Ishikawa (cell line): ENCODE measurements at regions not wholly inside any gene's neighbourhood (a gene's known extent, or its start where the extent isn't known, plus 50 kb on each side); places are given as distances from the start of the nearest gene placed in this dataset.

Experiments used
- EP300 ChIP-seq: IDR thresholded peaks from 2 replicates; pipeline ENCODE4 v1.6.1; 2012; ENCODE audit warnings: borderline replicate concordance
- TAF1 ChIP-seq: IDR thresholded peaks from 2 replicates; pipeline ENCODE4 v1.6.1; 2012; ENCODE audit warnings: low read depth, mild to moderate bottlenecking
- TEAD4 ChIP-seq: IDR thresholded peaks from 2 replicates; pipeline ENCODE4 v1.6.1; 2012
- YY1 ChIP-seq: IDR thresholded peaks from 2 replicates; pipeline ENCODE4 v1.6.1; 2012; ENCODE audit warnings: low read depth
- ZBTB7A ChIP-seq: IDR thresholded peaks from 2 replicates; pipeline ENCODE4 v1.6.1; 2012; ENCODE audit warnings: low read depth

GRCh38 chr2:34199971-34200370 lies 600.9 kb upstream of the FAM98A start:
- TF ChIP-seq TAF1 (no peak), TEAD4 (no peak), YY1 (no peak), ZBTB7A (no peak), EP300 (no peak)
